A673 (cell line): ENCODE measurements at regions not wholly inside any gene's neighbourhood (a gene's known extent, or its start where the extent isn't known, plus 50 kb on each side); places are given as distances from the start of the nearest gene placed in this dataset.

Experiments
- EZH2 ChIP-seq: fragments of 200-600 bp; sonication (generic); IDR thresholded peaks from 2 replicates; pipeline ENCODE4 v1.6.1; 2017; ENCODE audit warnings: borderline replicate concordance, low read depth, mild to moderate bottlenecking, mixed read lengths, antibody characterized with exemption, low read length; ENCODE audit not compliant: poor library complexity, severe bottlenecking
- TF ChIP-seq, protein P1 (sequence below): fragments of 300-800, 200-600 bp; sonication (generic); conservative IDR thresholded peaks from 2 replicates; pipeline ENCODE4 v1.5.1; 2017; ENCODE audit warnings: low read depth, mild to moderate bottlenecking, antibody characterized with exemption, low read length, moderate library complexity, mixed read lengths

DNA sequence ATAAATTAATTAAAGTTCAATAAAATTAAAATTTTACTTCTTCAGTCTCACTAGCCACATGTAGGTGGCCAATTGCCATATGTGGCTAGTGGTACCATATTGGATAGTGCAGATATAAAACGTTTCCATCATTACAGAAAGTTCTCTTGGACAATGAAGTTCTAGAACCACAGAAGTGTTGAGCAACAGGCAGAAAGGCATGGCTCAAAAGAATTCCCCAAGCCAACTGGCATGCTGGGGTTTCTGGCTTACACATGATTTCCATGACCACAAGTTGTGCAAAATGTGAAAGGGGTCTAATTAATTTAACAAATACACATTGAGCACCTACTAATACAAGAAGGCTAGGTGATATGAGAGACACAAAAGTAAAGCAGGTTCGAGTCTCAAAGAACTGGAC is 72.2 kb upstream of the CDC42BPA start:
- TF ChIP-seq, protein P1, sequence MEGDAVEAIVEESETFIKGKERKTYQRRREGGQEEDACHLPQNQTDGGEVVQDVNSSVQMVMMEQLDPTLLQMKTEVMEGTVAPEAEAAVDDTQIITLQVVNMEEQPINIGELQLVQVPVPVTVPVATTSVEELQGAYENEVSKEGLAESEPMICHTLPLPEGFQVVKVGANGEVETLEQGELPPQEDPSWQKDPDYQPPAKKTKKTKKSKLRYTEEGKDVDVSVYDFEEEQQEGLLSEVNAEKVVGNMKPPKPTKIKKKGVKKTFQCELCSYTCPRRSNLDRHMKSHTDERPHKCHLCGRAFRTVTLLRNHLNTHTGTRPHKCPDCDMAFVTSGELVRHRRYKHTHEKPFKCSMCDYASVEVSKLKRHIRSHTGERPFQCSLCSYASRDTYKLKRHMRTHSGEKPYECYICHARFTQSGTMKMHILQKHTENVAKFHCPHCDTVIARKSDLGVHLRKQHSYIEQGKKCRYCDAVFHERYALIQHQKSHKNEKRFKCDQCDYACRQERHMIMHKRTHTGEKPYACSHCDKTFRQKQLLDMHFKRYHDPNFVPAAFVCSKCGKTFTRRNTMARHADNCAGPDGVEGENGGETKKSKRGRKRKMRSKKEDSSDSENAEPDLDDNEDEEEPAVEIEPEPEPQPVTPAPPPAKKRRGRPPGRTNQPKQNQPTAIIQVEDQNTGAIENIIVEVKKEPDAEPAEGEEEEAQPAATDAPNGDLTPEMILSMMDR, result no peak
- TF ChIP-seq EZH2, result no peak
